Nephron progenitor cell (in vitro differentiated cells): ENCODE measurements at regions not wholly inside any gene's neighbourhood (a gene's known extent, or its start where the extent isn't known, plus 50 kb on each side); places are given as distances from the start of the nearest gene placed in this dataset.

Experiments used
- DNase-seq: peaks from one replicate; pipeline ENCODE4 v3.0.0; 2021
- H3K27ac Mint-ChIP-seq: 2 replicates; pipeline ENCODE4 v1.8.0; 2021; ENCODE audit warnings: mild to moderate bottlenecking, moderate library complexity, mixed read lengths
- H3K27me3 Mint-ChIP-seq: 2 replicates; pipeline ENCODE4 v1.8.0; 2021; ENCODE audit warnings: mild to moderate bottlenecking, low read depth, mixed read lengths; ENCODE audit not compliant: poor library complexity
- H3K36me3 Mint-ChIP-seq: 2 replicates; pipeline ENCODE4 v1.8.0; 2021; ENCODE audit warnings: low read depth, mixed read lengths
- H3K4me1 Mint-ChIP-seq: 2 replicates; pipeline ENCODE4 v1.8.0; 2021; ENCODE audit warnings: mixed read lengths
- H3K4me3 Mint-ChIP-seq: 2 replicates; pipeline ENCODE4 v1.8.0; 2021; ENCODE audit warnings: mild to moderate bottlenecking, moderate library complexity, mixed read lengths
- H3K9me3 Mint-ChIP-seq: 2 replicates; pipeline ENCODE4 v1.8.0; 2021; ENCODE audit warnings: mild to moderate bottlenecking, moderate library complexity, mixed read lengths
- TF ChIP-seq, protein P1 (sequence below): fragments of 200-600 bp; sonication (generic); IDR thresholded peaks from 2 replicates; pipeline ENCODE4 v1.5.0; 2021; ENCODE audit warnings: antibody characterized with exemption

GRCh38 chr18:44178476-44178875 lies 502.2 kb upstream of the SETBP1 start:
- Mint-ChIP-seq H3K27me3 (no peaks in the 10 kb centered on the region), H3K36me3 (no peaks in the 10 kb centered on the region), H3K4me3 (no peak overlapping the region)

DNA sequence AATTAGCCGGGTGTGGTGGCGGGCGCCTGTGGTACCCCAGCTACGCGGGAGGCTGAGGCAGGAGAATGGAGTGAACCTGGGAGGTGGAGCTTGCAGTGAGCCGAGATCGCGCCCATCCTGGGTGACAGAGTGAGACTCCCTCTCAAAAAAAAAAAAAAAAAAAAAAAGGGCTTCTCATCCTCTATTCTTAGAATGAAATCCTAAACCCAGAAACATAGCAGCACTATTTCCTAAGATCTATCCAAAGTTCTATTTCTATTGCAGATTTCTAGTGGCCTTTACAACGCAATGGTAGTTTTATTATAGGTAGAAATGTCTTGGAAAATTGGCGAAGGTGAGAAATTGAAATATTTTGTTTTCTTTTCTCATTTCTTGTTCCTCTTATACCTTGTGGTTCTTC lies 501.0 kb upstream of the SETBP1 start:
- TF ChIP-seq, protein P1, sequence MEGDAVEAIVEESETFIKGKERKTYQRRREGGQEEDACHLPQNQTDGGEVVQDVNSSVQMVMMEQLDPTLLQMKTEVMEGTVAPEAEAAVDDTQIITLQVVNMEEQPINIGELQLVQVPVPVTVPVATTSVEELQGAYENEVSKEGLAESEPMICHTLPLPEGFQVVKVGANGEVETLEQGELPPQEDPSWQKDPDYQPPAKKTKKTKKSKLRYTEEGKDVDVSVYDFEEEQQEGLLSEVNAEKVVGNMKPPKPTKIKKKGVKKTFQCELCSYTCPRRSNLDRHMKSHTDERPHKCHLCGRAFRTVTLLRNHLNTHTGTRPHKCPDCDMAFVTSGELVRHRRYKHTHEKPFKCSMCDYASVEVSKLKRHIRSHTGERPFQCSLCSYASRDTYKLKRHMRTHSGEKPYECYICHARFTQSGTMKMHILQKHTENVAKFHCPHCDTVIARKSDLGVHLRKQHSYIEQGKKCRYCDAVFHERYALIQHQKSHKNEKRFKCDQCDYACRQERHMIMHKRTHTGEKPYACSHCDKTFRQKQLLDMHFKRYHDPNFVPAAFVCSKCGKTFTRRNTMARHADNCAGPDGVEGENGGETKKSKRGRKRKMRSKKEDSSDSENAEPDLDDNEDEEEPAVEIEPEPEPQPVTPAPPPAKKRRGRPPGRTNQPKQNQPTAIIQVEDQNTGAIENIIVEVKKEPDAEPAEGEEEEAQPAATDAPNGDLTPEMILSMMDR, result no peak
- Mint-ChIP-seq H3K9me3 (no peaks in the 10 kb centered on the region), H3K4me1 (no peaks in the 10 kb centered on the region), H3K4me3 (no peak overlapping the region), H3K27ac (no peak overlapping the region), H3K27me3 (no peaks in the 10 kb centered on the region), H3K36me3 (no peaks in the 10 kb centered on the region)
- no peak for DNase-seq

More at GRCh38 chr18:44178476-44178875, 502.2 kb upstream of the SETBP1 start:
- H3K4me1 Mint-ChIP-seq, result no peaks in the 10 kb centered on the region
- no peak overlapping the region for H3K27ac Mint-ChIP-seq
- TF ChIP-seq, protein P1, result no peak
- no peaks in the 10 kb centered on the region for H3K9me3 Mint-ChIP-seq
- DNase-seq, result no peak

DNA sequence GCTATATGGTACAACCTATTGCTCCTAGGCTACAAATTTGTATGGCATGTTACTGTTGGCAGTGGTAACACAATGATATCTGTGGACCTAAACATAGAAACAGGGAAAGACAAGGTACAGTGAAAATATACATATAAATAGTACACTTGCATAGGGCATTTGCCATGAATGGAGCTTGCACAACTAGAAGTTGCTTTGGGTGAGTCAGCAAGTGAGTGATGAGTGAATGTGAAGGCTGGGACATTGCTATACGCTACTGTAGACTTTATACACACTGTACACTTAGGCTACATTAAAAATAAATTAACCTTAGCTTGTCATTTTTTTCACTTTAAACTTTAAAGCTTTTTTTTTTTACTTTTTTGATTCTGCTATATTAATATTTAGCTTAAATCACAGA lies 500.0 kb upstream of the SETBP1 start:
- no peak overlapping the region for H3K27ac Mint-ChIP-seq
- H3K4me1 Mint-ChIP-seq, result no peaks in the 10 kb centered on the region
- TF ChIP-seq, protein P1, result no peak
- H3K9me3 Mint-ChIP-seq, result no peaks in the 10 kb centered on the region
- no peaks in the 10 kb centered on the region for H3K36me3 Mint-ChIP-seq
- no peaks in the 10 kb centered on the region for H3K27me3 Mint-ChIP-seq
- no peak for DNase-seq
- no peak overlapping the region for H3K4me3 Mint-ChIP-seq

- Mint-ChIP-seq H3K27ac (no peak overlapping the region), H3K36me3 (no peaks in the 10 kb centered on the region), H3K27me3 (no peaks in the 10 kb centered on the region), H3K4me3 (no peak overlapping the region), H3K4me1 (no peaks in the 10 kb centered on the region), H3K9me3 (no peaks in the 10 kb centered on the region)
- no peak for DNase-seq
- TF ChIP-seq, protein P1, result no peak
These were observed 498.5 kb upstream of the SETBP1 start for GRCh38 chr18:44181951-44182747.

- no peaks in the 10 kb centered on the region for H3K9me3 Mint-ChIP-seq
- no peak overlapping the region for H3K4me3 Mint-ChIP-seq
- no peaks in the 10 kb centered on the region for H3K4me1 Mint-ChIP-seq
- TF ChIP-seq, protein P1, result no peak
- H3K27ac Mint-ChIP-seq, result no peak overlapping the region
- DNase-seq, result no peak
- H3K36me3 Mint-ChIP-seq, result no peaks in the 10 kb centered on the region
- no peaks in the 10 kb centered on the region for H3K27me3 Mint-ChIP-seq
These were observed 494.7 kb upstream of the SETBP1 start for GRCh38 chr18:44186001-44186400.

GRCh38 chr18:44187090-44187489 lies 493.6 kb upstream of the SETBP1 start:
- Mint-ChIP-seq H3K4me3 (no peak overlapping the region), H3K36me3 (no peaks in the 10 kb centered on the region), H3K4me1 (no peaks in the 10 kb centered on the region), H3K27ac (no peak overlapping the region), H3K9me3 (no peaks in the 10 kb centered on the region), H3K27me3 (no peaks in the 10 kb centered on the region)
- TF ChIP-seq, protein P1, result no peak
- no peak for DNase-seq
